HG03045 (cell line): ENCODE measurements at regions not wholly inside any gene's neighbourhood (a gene's known extent, or its start where the extent isn't known, plus 50 kb on each side); places are given as distances from the start of the nearest gene placed in this dataset.
"Not testable (repeated sequence)": the region's sequence is repeated elsewhere in the genome, so short reads cannot be mapped to it uniquely, and the experiment has no call there.

Experiments used
- ATAC-seq: cut with Tn5 transposase; IDR thresholded peaks from one replicate; pipeline ENCODE4 v1.9.1; 2021; ENCODE audit warnings: mild to moderate bottlenecking, moderate library complexity; ENCODE audit not compliant: unreplicated experiment

GRCh38 chr4:134145369-134145768 is 56.2 kb downstream of the PABPC4L start:
- ATAC-seq: no peak

- ATAC-seq: no peak
Observed at GRCh38 chr4:134144337-134144736, 57.3 kb downstream of the PABPC4L start.

GRCh38 chr4:134141728-134142127 is 59.9 kb downstream of the PABPC4L start:
- no peak for ATAC-seq

- no peak for ATAC-seq
Observed at GRCh38 chr4:134139188-134139587, 62.4 kb downstream of the PABPC4L start.

GRCh38 chr4:134132086-134132783 is 69.4 kb downstream of the PABPC4L start:
- ATAC-seq: no peak

- no peak for ATAC-seq
Observed at GRCh38 chr4:134126955-134127354, 74.6 kb downstream of the PABPC4L start.

GRCh38 chr4:134126000-134126560 is 75.5 kb downstream of the PABPC4L start:
- no peak for ATAC-seq

GRCh38 chr4:134122903-134123302 is 78.7 kb downstream of the PABPC4L start:
- no peak for ATAC-seq

GRCh38 chr4:134117392-134118183 is 84.0 kb downstream of the PABPC4L start:
- no peak for ATAC-seq

- ATAC-seq: no peak
Observed at GRCh38 chr4:134089885-134090284, 111.7 kb downstream of the PABPC4L start.

- no peak for ATAC-seq
Observed at GRCh38 chr4:134085496-134085895, 116.1 kb downstream of the PABPC4L start.

GRCh38 chr4:134079085-134079484 is 122.5 kb downstream of the PABPC4L start:
- ATAC-seq: not testable (repeated sequence)

- peak; percentile 83 for ATAC-seq
Observed at GRCh38 chr4:134078230-134078914, 123.2 kb downstream of the PABPC4L start.

- no peak for ATAC-seq
Observed at GRCh38 chr4:134073711-134074110, 127.9 kb downstream of the PABPC4L start.

GRCh38 chr4:134072137-134072536 is 129.5 kb downstream of the PABPC4L start:
- no peak for ATAC-seq

- ATAC-seq: no peak
Observed at GRCh38 chr4:134070174-134070573, 131.4 kb downstream of the PABPC4L start.

GRCh38 chr4:134057356-134057755 is 144.2 kb downstream of the PABPC4L start:
- no peak for ATAC-seq

GRCh38 chr4:134046221-134046620 is 155.4 kb downstream of the PABPC4L start:
- ATAC-seq: not testable (repeated sequence)

GRCh38 chr4:134045411-134045810 is 156.2 kb downstream of the PABPC4L start:
- no peak for ATAC-seq

GRCh38 chr4:134043266-134043665 is 158.3 kb downstream of the PABPC4L start:
- ATAC-seq: no peak

GRCh38 chr4:134028421-134028820 is 173.2 kb downstream of the PABPC4L start:
- ATAC-seq: no peak
